Loucy (cell line): ENCODE measurements at regions not wholly inside any gene's neighbourhood (a gene's known extent, or its start where the extent isn't known, plus 50 kb on each side); places are given as distances from the start of the nearest gene placed in this dataset.

Source experiments
- EZH2phosphoT487 ChIP-seq: fragments of 200-600 bp; IDR thresholded peaks from 2 replicates; pipeline ENCODE4 v1.6.1; 2018; ENCODE audit warnings: antibody characterized with exemption, mild to moderate bottlenecking, moderate library complexity, borderline replicate concordance
- TF ChIP-seq, protein P1 (sequence below): fragments of 200-600 bp; sonication (generic); conservative IDR thresholded peaks from 2 replicates; pipeline ENCODE4 v1.5.1; 2014; ENCODE audit warnings: mild to moderate bottlenecking, antibody characterized with exemption, low read length

GRCh38 chr18:78822949-78823285 is 156.7 kb upstream of the SALL3 start:
- TF ChIP-seq, protein P1, sequence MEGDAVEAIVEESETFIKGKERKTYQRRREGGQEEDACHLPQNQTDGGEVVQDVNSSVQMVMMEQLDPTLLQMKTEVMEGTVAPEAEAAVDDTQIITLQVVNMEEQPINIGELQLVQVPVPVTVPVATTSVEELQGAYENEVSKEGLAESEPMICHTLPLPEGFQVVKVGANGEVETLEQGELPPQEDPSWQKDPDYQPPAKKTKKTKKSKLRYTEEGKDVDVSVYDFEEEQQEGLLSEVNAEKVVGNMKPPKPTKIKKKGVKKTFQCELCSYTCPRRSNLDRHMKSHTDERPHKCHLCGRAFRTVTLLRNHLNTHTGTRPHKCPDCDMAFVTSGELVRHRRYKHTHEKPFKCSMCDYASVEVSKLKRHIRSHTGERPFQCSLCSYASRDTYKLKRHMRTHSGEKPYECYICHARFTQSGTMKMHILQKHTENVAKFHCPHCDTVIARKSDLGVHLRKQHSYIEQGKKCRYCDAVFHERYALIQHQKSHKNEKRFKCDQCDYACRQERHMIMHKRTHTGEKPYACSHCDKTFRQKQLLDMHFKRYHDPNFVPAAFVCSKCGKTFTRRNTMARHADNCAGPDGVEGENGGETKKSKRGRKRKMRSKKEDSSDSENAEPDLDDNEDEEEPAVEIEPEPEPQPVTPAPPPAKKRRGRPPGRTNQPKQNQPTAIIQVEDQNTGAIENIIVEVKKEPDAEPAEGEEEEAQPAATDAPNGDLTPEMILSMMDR = no peak
- no peak for TF ChIP-seq EZH2phosphoT487
